WTC11 (cell line): ENCODE measurements at regions not wholly inside any gene's neighbourhood (a gene's known extent, or its start where the extent isn't known, plus 50 kb on each side); places are given as distances from the start of the nearest gene placed in this dataset.

ENCODE experiments used
- ATF6 ChIP-seq: sonication (generic); formaldehyde crosslinking; IDR thresholded peaks from 2 replicates; pipeline ENCODE4 v1.8.1; 2023; ENCODE audit warnings: mild to moderate bottlenecking, missing genetic modification reagents
- CTCF ChIP-seq: fragments of 200-600 bp; IDR thresholded peaks from 2 replicates; pipeline ENCODE4 v1.8.0; 2022; ENCODE audit warnings: antibody characterized with exemption
- MYBL2 ChIP-seq: sonication (generic); formaldehyde crosslinking; IDR thresholded peaks from 2 replicates; pipeline ENCODE4 v1.8.1; 2023; ENCODE audit warnings: mild to moderate bottlenecking, moderate library complexity, missing genetic modification reagents
- TEAD4 ChIP-seq: sonication (generic); formaldehyde crosslinking; IDR thresholded peaks from 2 replicates; pipeline ENCODE4 v1.8.0; 2022; ENCODE audit warnings: mild to moderate bottlenecking, missing genetic modification reagents
- ZNF121 ChIP-seq: sonication (generic); formaldehyde crosslinking; IDR thresholded peaks from 2 replicates; pipeline ENCODE4 v1.8.0; 2023; ENCODE audit warnings: missing genetic modification reagents
- ZNF671 ChIP-seq: fragments of 250-450 bp; sonication (Bioruptor Pico); IDR thresholded peaks from 2 replicates; pipeline ENCODE4 v1.8.0; 2021; ENCODE audit warnings: mild to moderate bottlenecking
- TF ChIP-seq, protein P1 (sequence below): sonication (generic); formaldehyde crosslinking; IDR thresholded peaks from 2 replicates; pipeline ENCODE4 v1.8.1; 2023; ENCODE audit warnings: mild to moderate bottlenecking, missing genetic modification reagents, borderline replicate concordance

- TF ChIP-seq, protein P1, sequence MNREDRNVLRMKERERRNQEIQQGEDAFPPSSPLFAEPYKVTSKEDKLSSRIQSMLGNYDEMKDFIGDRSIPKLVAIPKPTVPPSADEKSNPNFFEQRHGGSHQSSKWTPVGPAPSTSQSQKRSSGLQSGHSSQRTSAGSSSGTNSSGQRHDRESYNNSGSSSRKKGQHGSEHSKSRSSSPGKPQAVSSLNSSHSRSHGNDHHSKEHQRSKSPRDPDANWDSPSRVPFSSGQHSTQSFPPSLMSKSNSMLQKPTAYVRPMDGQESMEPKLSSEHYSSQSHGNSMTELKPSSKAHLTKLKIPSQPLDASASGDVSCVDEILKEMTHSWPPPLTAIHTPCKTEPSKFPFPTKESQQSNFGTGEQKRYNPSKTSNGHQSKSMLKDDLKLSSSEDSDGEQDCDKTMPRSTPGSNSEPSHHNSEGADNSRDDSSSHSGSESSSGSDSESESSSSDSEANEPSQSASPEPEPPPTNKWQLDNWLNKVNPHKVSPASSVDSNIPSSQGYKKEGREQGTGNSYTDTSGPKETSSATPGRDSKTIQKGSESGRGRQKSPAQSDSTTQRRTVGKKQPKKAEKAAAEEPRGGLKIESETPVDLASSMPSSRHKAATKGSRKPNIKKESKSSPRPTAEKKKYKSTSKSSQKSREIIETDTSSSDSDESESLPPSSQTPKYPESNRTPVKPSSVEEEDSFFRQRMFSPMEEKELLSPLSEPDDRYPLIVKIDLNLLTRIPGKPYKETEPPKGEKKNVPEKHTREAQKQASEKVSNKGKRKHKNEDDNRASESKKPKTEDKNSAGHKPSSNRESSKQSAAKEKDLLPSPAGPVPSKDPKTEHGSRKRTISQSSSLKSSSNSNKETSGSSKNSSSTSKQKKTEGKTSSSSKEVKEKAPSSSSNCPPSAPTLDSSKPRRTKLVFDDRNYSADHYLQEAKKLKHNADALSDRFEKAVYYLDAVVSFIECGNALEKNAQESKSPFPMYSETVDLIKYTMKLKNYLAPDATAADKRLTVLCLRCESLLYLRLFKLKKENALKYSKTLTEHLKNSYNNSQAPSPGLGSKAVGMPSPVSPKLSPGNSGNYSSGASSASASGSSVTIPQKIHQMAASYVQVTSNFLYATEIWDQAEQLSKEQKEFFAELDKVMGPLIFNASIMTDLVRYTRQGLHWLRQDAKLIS (CRISPR knock-in tag): no peak
- no peak for TF ChIP-seq ZNF671 (CRISPR knock-in tag)
- no peak for TF ChIP-seq CTCF
- no peak for TF ChIP-seq ATF6 (CRISPR knock-in tag)
- no peak for TF ChIP-seq MYBL2 (CRISPR knock-in tag)
- TF ChIP-seq ZNF121: no peak
- no peak for TF ChIP-seq TEAD4 (CRISPR knock-in tag)
Observed at GRCh38 chr11:24249921-24250320, 246.9 kb upstream of the LUZP2 start.
